ENCODE measurements at regions not wholly inside any gene's neighbourhood (a gene's known extent, or its start where the extent isn't known, plus 50 kb on each side); places are given as distances from the start of the nearest gene placed in this dataset.

DNA sequence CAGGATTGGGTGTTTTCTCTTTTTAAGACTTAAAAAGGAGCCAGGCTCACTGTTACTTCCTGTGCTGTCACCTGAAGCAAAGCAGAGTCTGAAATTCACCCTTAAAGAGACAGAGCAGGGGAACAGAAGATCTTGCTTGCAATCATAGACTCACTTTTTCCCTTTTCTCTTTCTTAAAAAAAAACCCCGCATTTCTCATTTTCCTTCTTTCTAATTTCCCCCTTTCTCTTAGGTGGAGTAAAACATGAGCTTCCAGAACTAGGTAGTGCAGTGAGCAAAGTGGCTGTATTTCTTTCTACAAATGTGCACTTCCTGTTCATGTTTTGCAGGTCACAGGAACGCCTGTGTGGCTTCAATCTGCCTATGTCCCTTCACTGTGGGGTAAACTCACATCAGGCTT is 381.2 kb downstream of the LPIN1 start:
- TF ChIP-seq MYC (IDR thresholded peaks at IDR 0.05; ENCODE audit: low read depth, low read length): no peak
- no peak for TF ChIP-seq POLR2A (IDR thresholded peaks at IDR 0.05; ENCODE audit: extremely low read depth, insufficient read length)
- no peak for TF ChIP-seq CTCF (IDR thresholded peaks at IDR 0.05; ENCODE audit: low read depth, low read length)
- TF ChIP-seq, protein P1, sequence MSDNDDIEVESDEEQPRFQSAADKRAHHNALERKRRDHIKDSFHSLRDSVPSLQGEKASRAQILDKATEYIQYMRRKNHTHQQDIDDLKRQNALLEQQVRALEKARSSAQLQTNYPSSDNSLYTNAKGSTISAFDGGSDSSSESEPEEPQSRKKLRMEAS (IDR thresholded peaks at IDR 0.05; ENCODE audit: low read depth, low read length): no peak
- no peak overlapping the region for H3K4me3 ChIP-seq (ENCODE audit: low read depth, low read length)
- DNase-seq (ENCODE audit: low read depth): peak; percentile 13

- H3K4me3 ChIP-seq (ENCODE audit: low read depth, low read length): no peak overlapping the region
- no peak for DNase-seq (ENCODE audit: low read depth)
- TF ChIP-seq POLR2A (IDR thresholded peaks at IDR 0.05; ENCODE audit: extremely low read depth, insufficient read length): no peak
- no peak for TF ChIP-seq CTCF (IDR thresholded peaks at IDR 0.05; ENCODE audit: low read depth, low read length)
- no peak for TF ChIP-seq MYC (IDR thresholded peaks at IDR 0.05; ENCODE audit: low read depth, low read length)
- TF ChIP-seq, protein P1 (IDR thresholded peaks at IDR 0.05; ENCODE audit: low read depth, low read length): no peak
These were observed 385.5 kb downstream of the LPIN1 start for GRCh38 chr2:12131975-12132374.

DNA sequence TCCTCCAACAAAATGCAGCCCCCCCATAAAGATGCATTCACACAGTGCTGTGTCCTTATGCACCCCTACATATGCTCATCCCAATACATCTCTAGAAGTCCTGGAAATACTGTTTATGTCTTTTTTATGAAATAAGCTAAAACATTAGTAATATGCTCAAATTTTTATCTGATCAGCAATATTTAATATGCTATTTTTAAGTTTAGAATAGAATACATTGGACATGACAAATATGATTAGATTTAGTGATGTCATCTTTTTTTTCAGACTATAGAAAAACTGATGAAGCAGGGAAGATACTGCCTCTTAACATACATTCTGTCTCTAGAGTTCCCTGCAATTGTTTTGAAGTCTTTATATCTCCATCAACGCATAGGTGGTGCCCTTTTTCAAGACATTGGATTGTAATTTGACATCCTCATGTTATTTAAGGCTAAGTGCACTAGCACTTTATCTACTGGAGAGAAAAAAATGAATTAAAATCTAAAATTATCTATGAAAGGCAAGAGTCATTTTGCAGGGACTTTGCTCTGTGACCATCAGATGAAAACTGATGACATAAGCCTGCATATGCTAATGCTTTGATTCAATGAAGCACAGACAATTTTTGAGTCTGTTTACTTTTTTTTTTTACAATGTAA is 395.3 kb downstream of the LPIN1 start:
- DNase-seq (ENCODE audit: low read depth): no peak
- TF ChIP-seq MYC (IDR thresholded peaks at IDR 0.05; ENCODE audit: low read depth, low read length): no peak
- H3K4me3 ChIP-seq (ENCODE audit: low read depth, low read length): no peak overlapping the region

DNA sequence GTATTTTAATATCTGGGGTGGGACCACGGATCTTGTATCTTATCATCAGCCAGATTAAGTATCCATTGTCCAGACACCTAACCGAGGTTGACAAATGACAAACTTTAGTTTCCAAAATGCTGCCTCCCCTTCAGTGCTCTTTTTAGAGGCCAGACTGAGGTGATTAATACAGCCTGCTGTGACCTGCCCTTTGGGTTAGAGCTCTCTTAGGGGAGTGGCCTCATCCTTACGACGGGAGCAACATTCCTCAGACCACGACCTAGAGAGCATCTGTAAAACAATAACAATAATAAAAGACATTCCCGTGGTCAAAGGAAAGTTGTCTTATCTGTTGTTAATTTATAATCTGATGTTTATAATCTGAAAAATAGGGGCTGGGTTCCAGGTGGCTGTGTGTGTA is 405.3 kb downstream of the LPIN1 start:
- H3K4me3 ChIP-seq (ENCODE audit: low read depth, low read length): no peak overlapping the region
- no peak for DNase-seq (ENCODE audit: low read depth)

GRCh38 chr2:12152888-12153287 is 406.5 kb downstream of the LPIN1 start:
- DNase-seq (ENCODE audit: low read depth): no peak
- no peak for TF ChIP-seq MYC (IDR thresholded peaks at IDR 0.05; ENCODE audit: low read depth, low read length)
- TF ChIP-seq CTCF (IDR thresholded peaks at IDR 0.05; ENCODE audit: low read depth, low read length): no peak
- TF ChIP-seq, protein P1 (IDR thresholded peaks at IDR 0.05; ENCODE audit: low read depth, low read length): no peak
- TF ChIP-seq POLR2A (IDR thresholded peaks at IDR 0.05; ENCODE audit: extremely low read depth, insufficient read length): no peak
- H3K4me3 ChIP-seq (ENCODE audit: low read depth, low read length): no peak overlapping the region

More for the DNA sequence above, 405.3 kb downstream of the LPIN1 start:
- TF ChIP-seq CTCF (IDR thresholded peaks at IDR 0.05; ENCODE audit: low read depth, low read length) (no peak), POLR2A (IDR thresholded peaks at IDR 0.05; ENCODE audit: extremely low read depth, insufficient read length) (no peak), MYC (IDR thresholded peaks at IDR 0.05; ENCODE audit: low read depth, low read length) (no peak)
- TF ChIP-seq, protein P1 (IDR thresholded peaks at IDR 0.05; ENCODE audit: low read depth, low read length): no peak

DNA sequence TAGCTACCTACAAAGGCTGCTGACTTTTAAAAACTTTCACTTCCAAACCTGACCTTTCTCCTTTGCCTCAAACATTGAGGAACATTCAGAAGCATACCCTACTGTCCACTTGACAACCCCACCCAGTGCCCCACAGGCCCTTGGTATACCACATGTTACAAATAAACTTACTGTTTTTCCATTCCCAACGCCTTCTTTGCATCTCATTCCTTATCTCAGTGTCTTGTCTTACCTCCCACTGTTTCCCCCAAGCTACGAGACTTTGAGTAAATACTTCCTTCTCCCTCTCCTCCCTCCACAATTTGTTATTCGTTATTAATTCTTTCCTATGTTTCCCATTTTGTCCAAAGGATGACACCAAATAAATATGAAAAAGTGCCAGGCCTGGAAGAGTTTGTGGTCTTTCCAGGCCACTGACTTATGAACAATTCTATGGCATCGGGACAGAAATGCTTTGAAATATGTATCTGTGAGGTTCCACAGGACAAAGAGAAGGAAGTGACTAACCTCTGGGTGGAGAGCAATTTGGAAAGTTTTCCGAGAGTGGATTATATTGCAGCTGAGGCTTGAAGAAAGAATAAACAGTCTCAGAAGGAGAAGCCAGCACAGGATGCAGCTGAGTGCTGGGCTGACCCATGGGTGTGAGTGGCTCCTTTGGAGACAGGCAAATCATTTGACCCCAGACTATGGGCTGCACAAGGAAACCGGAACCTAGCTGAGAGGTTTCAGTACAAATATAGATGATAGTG is 409.0 kb downstream of the LPIN1 start:
- no peak overlapping the region for H3K4me3 ChIP-seq (ENCODE audit: low read depth, low read length)
- TF ChIP-seq, protein P1 (IDR thresholded peaks at IDR 0.05; ENCODE audit: low read depth, low read length): no peak
- no peak for TF ChIP-seq MYC (IDR thresholded peaks at IDR 0.05; ENCODE audit: low read depth, low read length)
- no peak for TF ChIP-seq POLR2A (IDR thresholded peaks at IDR 0.05; ENCODE audit: extremely low read depth, insufficient read length)
- no peak for TF ChIP-seq CTCF (IDR thresholded peaks at IDR 0.05; ENCODE audit: low read depth, low read length)
- DNase-seq (ENCODE audit: low read depth): no peak
